Uterus (tissue), 3 donors: ENCODE measurements at regions not wholly inside any gene's neighbourhood (a gene's known extent, or its start where the extent isn't known, plus 50 kb on each side); places are given as distances from the start of the nearest gene placed in this dataset.

ENCODE experiments used
- DNase-seq, 2 donors: peaks; one replicate each; pipeline ENCODE4 v3.0.0-alpha.2; 2019 to 2020
- H3K27ac ChIP-seq, 2 donors: fragments of 200-600 bp; sonication (generic); 1 replicate in 1 of 2; 2 replicates in 1 of 2; pipeline ENCODE4 v1.5.1; 2016 to 2018
- H3K27me3 ChIP-seq, 2 donors: fragments of 200-600 bp; sonication (generic); one replicate each; pipeline ENCODE4 v1.5.1; 2018 to 2019; ENCODE audit warnings: control low read depth in 1 of 2
- H3K36me3 ChIP-seq, 2 donors: fragments of 200-600 bp; sonication (generic); one replicate each; pipeline ENCODE4 v1.5.1; 2019; ENCODE audit warnings: control low read depth in 1 of 2
- H3K4me1 ChIP-seq, 2 donors: fragments of 200-600 bp; sonication (generic); one replicate each; pipeline ENCODE4 v1.5.1; 2018 to 2019; ENCODE audit warnings: control low read depth in 1 of 2
- H3K4me3 ChIP-seq, 2 donors: fragments of 200-600 bp; sonication (generic); 1 replicate in 1 of 2; 2 replicates in 1 of 2; pipeline ENCODE4 v1.5.1; 2018 to 2019; ENCODE audit warnings: mild to moderate bottlenecking in 1 of 2
- H3K9me3 ChIP-seq, 2 donors: fragments of 200-600 bp; sonication (generic); one replicate each; pipeline ENCODE4 v1.5.1; 2019; ENCODE audit warnings: control low read depth in 1 of 2
- CTCF ChIP-seq, 4 experiments: fragments of 200-600 bp in 2 of 4; fragments of 450-650 bp in 2 of 4; sonication (generic) in 2 of 4; IDR thresholded peaks; one replicate each; pipeline ENCODE4 v1.5.1; 2016 to 2019; ENCODE audit warnings: antibody characterized with exemption in 4 of 4, mild to moderate bottlenecking in 2 of 4, moderate library complexity in 1 of 4
- POLR2A ChIP-seq, 2 donors: fragments of 450-650 bp; IDR thresholded peaks; one replicate each; pipeline ENCODE4 v1.6.1; 2016; ENCODE audit warnings: antibody characterized with exemption in 2 of 2, mild to moderate bottlenecking in 1 of 2, moderate library complexity in 1 of 2
- intact Hi-C: fragments of 100-400 bp; cut with DNase I; formaldehyde crosslinking; loops from one replicate; pipeline ENCODE4 v1.15.1; 2023; ENCODE audit warnings: low total_unique reads
- donor health status: DM: yes; HTN: yes; CAD: no.

- Histone ChIP-seq H3K36me3 (no peaks in the 10 kb centered on the region), H3K27me3 (no peaks in the 10 kb centered on the region), H3K4me1 (no peaks in the 10 kb centered on the region), H3K27ac (no peak overlapping the region), H3K9me3 (no peaks in the 10 kb centered on the region), H3K4me3 (no peak overlapping the region)
- TF ChIP-seq POLR2A (IDR thresholded peaks at IDR 0.05) (no peak), CTCF (IDR thresholded peaks at IDR 0.05) (no peak)
- intact Hi-C loops = no loop called here
- no peak for DNase-seq
These were observed 929.2 kb upstream of the SOX11 start for GRCh38 chr2:4762951-4763376.

GRCh38 chr2:4765787-4766530 lies 926.2 kb upstream of the SOX11 start:
- Histone ChIP-seq H3K4me3 (no peak overlapping the region), H3K9me3 (no peaks in the 10 kb centered on the region), H3K27me3 (no peaks in the 10 kb centered on the region), H3K36me3 (no peaks in the 10 kb centered on the region), H3K4me1 (no peaks in the 10 kb centered on the region), H3K27ac (no peak overlapping the region)
- intact Hi-C loops = no loop called here
- TF ChIP-seq CTCF (IDR thresholded peaks at IDR 0.05) (no peak), POLR2A (IDR thresholded peaks at IDR 0.05) (no peak)
- DNase-seq = no peak

GRCh38 chr2:4775668-4776067 lies 916.5 kb upstream of the SOX11 start:
- no peaks in the 10 kb centered on the region for H3K36me3 ChIP-seq
- no peak for TF ChIP-seq POLR2A (IDR thresholded peaks at IDR 0.05)
- TF ChIP-seq CTCF (IDR thresholded peaks at IDR 0.05) = no peak
- H3K4me1 ChIP-seq = no peaks in the 10 kb centered on the region
- H3K27ac ChIP-seq = no peak overlapping the region
- H3K9me3 ChIP-seq = no peaks in the 10 kb centered on the region
- DNase-seq = no peak
- intact Hi-C loops = no loop called here
- no peak overlapping the region for H3K4me3 ChIP-seq
- H3K27me3 ChIP-seq = no peaks in the 10 kb centered on the region

- Histone ChIP-seq H3K9me3 (no peaks in the 10 kb centered on the region), H3K4me1 (no peaks in the 10 kb centered on the region), H3K36me3 (no peaks in the 10 kb centered on the region), H3K27ac (no peak overlapping the region), H3K27me3 (no peaks in the 10 kb centered on the region), H3K4me3 (no peak overlapping the region)
- TF ChIP-seq CTCF (IDR thresholded peaks at IDR 0.05) = no peak
- TF ChIP-seq POLR2A (IDR thresholded peaks at IDR 0.05) = no peak
- intact Hi-C loops = no loop called here
- no peak for DNase-seq
These were observed 911.5 kb upstream of the SOX11 start for GRCh38 chr2:4780679-4781078.

- no peaks in the 10 kb centered on the region for H3K36me3 ChIP-seq
- no peaks in the 10 kb centered on the region for H3K9me3 ChIP-seq
- TF ChIP-seq CTCF (IDR thresholded peaks at IDR 0.05) (no peak), POLR2A (IDR thresholded peaks at IDR 0.05) (no peak)
- no peak overlapping the region for H3K27ac ChIP-seq
- no peak for DNase-seq
- no peaks in the 10 kb centered on the region for H3K4me1 ChIP-seq
- H3K4me3 ChIP-seq = no peak overlapping the region
- no peaks in the 10 kb centered on the region for H3K27me3 ChIP-seq
- intact Hi-C loops = no loop called here
These were observed 909.5 kb upstream of the SOX11 start for GRCh38 chr2:4782647-4783046.
